ENCODE measurements at regions not wholly inside any gene's neighbourhood (a gene's known extent, or its start where the extent isn't known, plus 50 kb on each side); places are given as distances from the start of the nearest gene placed in this dataset.

GRCh38 chr13:60318186-60318585 is 78.8 kb upstream of the TDRD3 start:
- Histone ChIP-seq H3K4me3 (no peak overlapping the region), H3K36me3 (replicated peaks) (no peaks in the 10 kb centered on the region), H3K27me3 (ENCODE audit: low read depth) (no peaks in the 10 kb centered on the region; the same call in 1 of the 2 replicates), H3K4me1 (no peaks in the 10 kb centered on the region), H3K9me3 (no peaks in the 10 kb centered on the region)
- in situ Hi-C loops (cut with MboI; ENCODE audit: low sequenced_read_pairs), result no loop called here
- DNase-seq (ENCODE audit: low spot score in 2 of 2), result no peak

GRCh38 chr13:60324131-60324530 is 72.9 kb upstream of the TDRD3 start:
- H3K9me3 ChIP-seq, result no peaks in the 10 kb centered on the region
- H3K4me1 ChIP-seq, result no peaks in the 10 kb centered on the region
- H3K36me3 ChIP-seq (replicated peaks), result no peaks in the 10 kb centered on the region
- H3K4me3 ChIP-seq, result no peak overlapping the region
- H3K27me3 ChIP-seq (ENCODE audit: low read depth), result no peaks in the 10 kb centered on the region; the same call in 1 of the 2 replicates
- in situ Hi-C loops (cut with MboI; ENCODE audit: low sequenced_read_pairs), result no loop called here
- no peak for DNase-seq (ENCODE audit: low spot score in 2 of 2)

- H3K36me3 ChIP-seq (replicated peaks), result no peaks in the 10 kb centered on the region
- in situ Hi-C loops (cut with MboI; ENCODE audit: low sequenced_read_pairs), result no loop called here
- no peaks in the 10 kb centered on the region for H3K4me1 ChIP-seq
- H3K27me3 ChIP-seq (ENCODE audit: low read depth), result no peaks in the 10 kb centered on the region
- H3K9me3 ChIP-seq, result no peaks in the 10 kb centered on the region
- no peak for DNase-seq (ENCODE audit: low spot score in 2 of 2)
- H3K4me3 ChIP-seq, result no peak overlapping the region
Measured at GRCh38 chr13:60326273-60326672, 70.7 kb upstream of the TDRD3 start.

GRCh38 chr13:60327511-60327910 is 69.5 kb upstream of the TDRD3 start:
- in situ Hi-C loops (cut with MboI; ENCODE audit: low sequenced_read_pairs), result no loop called here
- no peaks in the 10 kb centered on the region for H3K36me3 ChIP-seq (replicated peaks)
- DNase-seq (ENCODE audit: low spot score in 2 of 2), result no peak
- H3K4me3 ChIP-seq, result no peak overlapping the region
- no peaks in the 10 kb centered on the region for H3K4me1 ChIP-seq
- no peaks in the 10 kb centered on the region for H3K9me3 ChIP-seq
- no peaks in the 10 kb centered on the region for H3K27me3 ChIP-seq (ENCODE audit: low read depth)

- 0 out of 2 replicates have a peak, but pooled peaks cover 2% of the 10 kb centered on the region for H3K27me3 ChIP-seq (ENCODE audit: low read depth)
- no peak for DNase-seq (ENCODE audit: low spot score in 2 of 2)
- no peaks in the 10 kb centered on the region for H3K9me3 ChIP-seq
- H3K4me1 ChIP-seq, result no peaks in the 10 kb centered on the region
- no peaks in the 10 kb centered on the region for H3K36me3 ChIP-seq (replicated peaks)
- H3K4me3 ChIP-seq, result no peak overlapping the region
- in situ Hi-C loops (cut with MboI; ENCODE audit: low sequenced_read_pairs), result no loop called here
Measured at GRCh38 chr13:60328073-60328472, 68.9 kb upstream of the TDRD3 start.

GRCh38 chr13:60329221-60329923 is 67.6 kb upstream of the TDRD3 start:
- Histone ChIP-seq H3K36me3 (replicated peaks) (no peaks in the 10 kb centered on the region), H3K4me3 (no peak overlapping the region), H3K4me1 (no peaks in the 10 kb centered on the region), H3K9me3 (no peaks in the 10 kb centered on the region), H3K27me3 (ENCODE audit: low read depth) (0 out of 2 replicates have a peak, but pooled peaks cover 2% of the 10 kb centered on the region)
- DNase-seq (ENCODE audit: low spot score in 2 of 2), result peak; percentile 55 to 65
- in situ Hi-C loops (cut with MboI; ENCODE audit: low sequenced_read_pairs), result no loop called here

- DNase-seq (ENCODE audit: low spot score in 2 of 2), result no peak
- H3K27me3 ChIP-seq (ENCODE audit: low read depth), result 0 out of 2 replicates have a peak, but pooled peaks cover 2% of the 10 kb centered on the region
- no peaks in the 10 kb centered on the region for H3K4me1 ChIP-seq
- in situ Hi-C loops (cut with MboI; ENCODE audit: low sequenced_read_pairs), result loop anchor here (10.0 kb wide), 1 partner anchor 637 kb away; no protein-coding TSS in a partner anchor
- H3K9me3 ChIP-seq, result no peaks in the 10 kb centered on the region
- H3K36me3 ChIP-seq (replicated peaks), result no peaks in the 10 kb centered on the region
- no peak overlapping the region for H3K4me3 ChIP-seq
Measured at GRCh38 chr13:60331249-60332012, 65.6 kb upstream of the TDRD3 start.

GRCh38 chr13:60332682-60333081 is 64.3 kb upstream of the TDRD3 start:
- DNase-seq (ENCODE audit: low spot score in 2 of 2), result no peak
- Histone ChIP-seq H3K4me3 (no peak overlapping the region), H3K9me3 (no peaks in the 10 kb centered on the region), H3K27me3 (ENCODE audit: low read depth) (peaks cover 10% of the 10 kb centered on the region; the same call in 1 of the 2 replicates), H3K4me1 (no peaks in the 10 kb centered on the region), H3K36me3 (replicated peaks) (no peaks in the 10 kb centered on the region)
- in situ Hi-C loops (cut with MboI; ENCODE audit: low sequenced_read_pairs), result loop anchor here (10.0 kb wide), 1 partner anchor 638 kb away; no protein-coding TSS in a partner anchor

- no peaks in the 10 kb centered on the region for H3K36me3 ChIP-seq (replicated peaks)
- H3K4me3 ChIP-seq, result no peak overlapping the region
- H3K9me3 ChIP-seq, result no peaks in the 10 kb centered on the region
- in situ Hi-C loops (cut with MboI; ENCODE audit: low sequenced_read_pairs), result loop anchor here (10.0 kb wide), 1 partner anchor 640 kb away; no protein-coding TSS in a partner anchor
- no peak for DNase-seq (ENCODE audit: low spot score in 2 of 2)
- no peaks in the 10 kb centered on the region for H3K4me1 ChIP-seq
- peaks cover 10% of the 10 kb centered on the region; the same call in 1 of the 2 replicates for H3K27me3 ChIP-seq (ENCODE audit: low read depth)
Measured at GRCh38 chr13:60334310-60334709, 62.7 kb upstream of the TDRD3 start.

- in situ Hi-C loops (cut with MboI; ENCODE audit: low sequenced_read_pairs), result loop anchor here (10.0 kb wide), 1 partner anchor 641 kb away; no protein-coding TSS in a partner anchor
Measured at GRCh38 chr13:60335531-60335930, 61.5 kb upstream of the TDRD3 start.

GRCh38 chr13:60338754-60339153 is 58.3 kb upstream of the TDRD3 start:
- Histone ChIP-seq H3K4me1 (no peaks in the 10 kb centered on the region), H3K36me3 (replicated peaks) (no peaks in the 10 kb centered on the region), H3K27me3 (ENCODE audit: low read depth) (peaks cover 8% of the 10 kb centered on the region; the same call in 1 of the 2 replicates), H3K9me3 (no peaks in the 10 kb centered on the region), H3K4me3 (no peak overlapping the region)
- DNase-seq (ENCODE audit: low spot score in 2 of 2), result no peak
- in situ Hi-C loops (cut with MboI; ENCODE audit: low sequenced_read_pairs), result loop anchor here (10.0 kb wide), 1 partner anchor 644 kb away; no protein-coding TSS in a partner anchor

More at GRCh38 chr13:60335531-60335930, 61.5 kb upstream of the TDRD3 start:
- H3K4me3 ChIP-seq, result no peak overlapping the region
- H3K27me3 ChIP-seq (ENCODE audit: low read depth), result peaks cover 10% of the 10 kb centered on the region; the same call in 1 of the 2 replicates
- DNase-seq (ENCODE audit: low spot score in 2 of 2), result peak in 1 of 2 experiments; percentile 38
- no peaks in the 10 kb centered on the region for H3K4me1 ChIP-seq
- no peaks in the 10 kb centered on the region for H3K36me3 ChIP-seq (replicated peaks)
- no peaks in the 10 kb centered on the region for H3K9me3 ChIP-seq

GRCh38 chr13:60343978-60344377 is 53.0 kb upstream of the TDRD3 start:
- H3K4me1 ChIP-seq, result peaks cover 6% of the 10 kb centered on the region
- H3K36me3 ChIP-seq (replicated peaks), result no peaks in the 10 kb centered on the region
- H3K4me3 ChIP-seq, result no peak overlapping the region
- in situ Hi-C loops (cut with MboI; ENCODE audit: low sequenced_read_pairs), result no loop called here
- H3K9me3 ChIP-seq, result no peaks in the 10 kb centered on the region
- DNase-seq (ENCODE audit: low spot score in 2 of 2), result no peak
- no peaks in the 10 kb centered on the region for H3K27me3 ChIP-seq (ENCODE audit: low read depth)

GRCh38 chr13:60347174-60347573 is 49.8 kb upstream of the TDRD3 start:
- Histone ChIP-seq H3K27me3 (ENCODE audit: low read depth) (no peaks in the 10 kb centered on the region), H3K36me3 (replicated peaks) (no peaks in the 10 kb centered on the region), H3K9me3 (no peaks in the 10 kb centered on the region), H3K4me3 (no peak overlapping the region), H3K4me1 (peaks cover 6% of the 10 kb centered on the region)
- DNase-seq (ENCODE audit: low spot score in 2 of 2), result no peak
- in situ Hi-C loops (cut with MboI; ENCODE audit: low sequenced_read_pairs), result no loop called here
